H1 (cell line): ENCODE measurements at regions not wholly inside any gene's neighbourhood (a gene's known extent, or its start where the extent isn't known, plus 50 kb on each side); places are given as distances from the start of the nearest gene placed in this dataset.

ENCODE experiments used
- ATF2 ChIP-seq: IDR thresholded peaks from 2 replicates; pipeline ENCODE4 v1.6.1; 2012; ENCODE audit warnings: low read length, inconsistent platforms
- CHD2 ChIP-seq: IDR thresholded peaks from 2 replicates; pipeline ENCODE4 v1.6.1; 2012; ENCODE audit warnings: low read length, improper control_type of control experiment
- CTCF ChIP-seq, 3 experiments: IDR thresholded peaks; 1 replicate in 2 of 3; 2 replicates in 1 of 3; pipeline versions ENCODE4 v1.5.1 to v1.6.1; 2011; ENCODE audit warnings: low read length in 3 of 3, mild to moderate bottlenecking in 3 of 3, inconsistent platforms in 2 of 3, low read depth in 1 of 3, moderate library complexity in 1 of 3; ENCODE audit not compliant: insufficient read depth in 1 of 3; ENCODE audit errors: control extremely low read depth in 1 of 3
- EZH2 ChIP-seq: fragments of 200-600 bp; sonication (generic); IDR thresholded peaks from 2 replicates; pipeline ENCODE4 v1.7.1; 2012; ENCODE audit warnings: low read depth, mild to moderate bottlenecking, moderate library complexity, low read length, inconsistent platforms; ENCODE audit not compliant: severe bottlenecking
- GABPA ChIP-seq: IDR thresholded peaks from 2 replicates; pipeline ENCODE4 v1.6.1; 2011; ENCODE audit warnings: mild to moderate bottlenecking, low read length, moderate library complexity, borderline replicate concordance; ENCODE audit not compliant: insufficient read depth
- MAX ChIP-seq: IDR thresholded peaks from 2 replicates; pipeline ENCODE4 v1.6.1; 2012; ENCODE audit warnings: inconsistent platforms
- POLR2A ChIP-seq, 2 experiments: IDR thresholded peaks; 1 replicate in 1 of 2; 2 replicates in 1 of 2; pipeline ENCODE4 v1.6.1; 2011; ENCODE audit warnings: low read depth in 2 of 2, low read length in 2 of 2, mild to moderate bottlenecking in 2 of 2; ENCODE audit errors: control extremely low read depth in 1 of 2
- RAD21 ChIP-seq, 2 experiments: IDR thresholded peaks in 1 of 2; conservative IDR thresholded peaks in 1 of 2; 2 replicates each; pipeline ENCODE4 v1.6.1; 2011; ENCODE audit warnings: low read depth in 2 of 2, low read length in 2 of 2, improper control_type of control experiment in 1 of 2, inconsistent platforms in 1 of 2, mild to moderate bottlenecking in 1 of 2, moderate library complexity in 1 of 2
- SIN3A ChIP-seq, 2 experiments: IDR thresholded peaks in 1 of 2; conservative IDR thresholded peaks in 1 of 2; 2 replicates each; pipeline ENCODE4 v1.6.1; 2011 to 2012; ENCODE audit warnings: low read length in 2 of 2, improper control_type of control experiment in 1 of 2, low read depth in 1 of 2, mild to moderate bottlenecking in 1 of 2

- no peak for TF ChIP-seq POLR2A (IDR thresholded peaks at IDR 0.05; ENCODE audit: control extremely low read depth in 1 of 2, low read depth in 2 of 2, low read length in 2 of 2)
- TF ChIP-seq CHD2 = no peak
- no peak for TF ChIP-seq MAX
- no peak for TF ChIP-seq GABPA
- no peak for TF ChIP-seq CTCF (IDR thresholded peaks at IDR 0.05; ENCODE audit: control extremely low read depth in 1 of 3, insufficient read depth in 1 of 3, low read depth in 1 of 3, low read length in 3 of 3)
- TF ChIP-seq EZH2 = no peak
- TF ChIP-seq SIN3A (conservative IDR thresholded peaks at IDR 0.05 in 1 of 2, IDR thresholded peaks at IDR 0.05 in 1 of 2; ENCODE audit: low read depth in 1 of 2, low read length in 2 of 2) = no peak
- no peak for TF ChIP-seq RAD21 (IDR thresholded peaks at IDR 0.05 in 1 of 2, conservative IDR thresholded peaks at IDR 0.05 in 1 of 2; ENCODE audit: low read depth in 2 of 2, low read length in 2 of 2)
- no peak for TF ChIP-seq ATF2
These were observed 156.3 kb downstream of the CDRT15L2 start for GRCh38 chr17:20735796-20736195.
